ENCODE measurements at regions not wholly inside any gene's neighbourhood (a gene's known extent, or its start where the extent isn't known, plus 50 kb on each side); places are given as distances from the start of the nearest gene placed in this dataset.
"Not testable (repeated sequence)": the region's sequence is repeated elsewhere in the genome, so short reads cannot be mapped to it uniquely, and the experiment has no call there.

DNA sequence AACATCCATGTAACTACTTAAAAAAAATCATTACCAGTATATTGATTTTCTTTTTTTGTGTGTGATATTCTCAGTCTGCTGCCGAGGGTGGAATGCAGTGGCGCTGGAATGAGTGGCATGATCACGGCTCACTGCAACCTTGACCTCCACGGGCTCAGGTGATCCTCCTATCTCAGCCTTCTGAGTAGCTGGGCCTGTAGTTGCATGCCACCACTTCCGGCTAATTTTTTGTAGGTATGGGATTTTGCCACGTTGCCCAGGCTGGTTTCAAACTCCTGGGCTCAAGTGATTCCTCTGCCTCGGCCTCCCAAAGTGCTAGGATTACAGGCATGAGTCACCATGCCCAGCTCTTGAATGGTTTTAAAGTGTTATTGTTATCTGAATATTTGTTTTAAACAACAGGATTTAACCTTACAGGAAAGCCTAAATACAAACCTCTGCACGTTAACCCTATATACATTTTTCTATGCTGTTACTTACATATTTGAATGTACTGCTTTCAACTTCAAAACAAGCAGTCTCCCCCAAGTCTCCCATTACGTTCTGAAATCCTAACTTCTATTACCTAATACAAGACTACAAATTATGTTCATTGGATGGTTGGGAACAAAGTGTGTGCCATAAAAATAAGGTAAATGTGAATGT is 61.7 kb downstream of the KPNA2 start:
- DNase-seq (ENCODE audit: low spot score in 2 of 2, unreplicated experiment in 2 of 2): no peak
- TF ChIP-seq, protein P1, sequence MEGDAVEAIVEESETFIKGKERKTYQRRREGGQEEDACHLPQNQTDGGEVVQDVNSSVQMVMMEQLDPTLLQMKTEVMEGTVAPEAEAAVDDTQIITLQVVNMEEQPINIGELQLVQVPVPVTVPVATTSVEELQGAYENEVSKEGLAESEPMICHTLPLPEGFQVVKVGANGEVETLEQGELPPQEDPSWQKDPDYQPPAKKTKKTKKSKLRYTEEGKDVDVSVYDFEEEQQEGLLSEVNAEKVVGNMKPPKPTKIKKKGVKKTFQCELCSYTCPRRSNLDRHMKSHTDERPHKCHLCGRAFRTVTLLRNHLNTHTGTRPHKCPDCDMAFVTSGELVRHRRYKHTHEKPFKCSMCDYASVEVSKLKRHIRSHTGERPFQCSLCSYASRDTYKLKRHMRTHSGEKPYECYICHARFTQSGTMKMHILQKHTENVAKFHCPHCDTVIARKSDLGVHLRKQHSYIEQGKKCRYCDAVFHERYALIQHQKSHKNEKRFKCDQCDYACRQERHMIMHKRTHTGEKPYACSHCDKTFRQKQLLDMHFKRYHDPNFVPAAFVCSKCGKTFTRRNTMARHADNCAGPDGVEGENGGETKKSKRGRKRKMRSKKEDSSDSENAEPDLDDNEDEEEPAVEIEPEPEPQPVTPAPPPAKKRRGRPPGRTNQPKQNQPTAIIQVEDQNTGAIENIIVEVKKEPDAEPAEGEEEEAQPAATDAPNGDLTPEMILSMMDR (IDR thresholded peaks at IDR 0.05; ENCODE audit: unreplicated experiment): no peak
- no peak overlapping the region for H3K27ac Mint-ChIP-seq

GRCh38 chr17:68099341-68099753 is 63.8 kb downstream of the KPNA2 start:
- H3K9me3 Mint-ChIP-seq; H3K27ac Mint-ChIP-seq; H3K36me3 Mint-ChIP-seq; H3K4me3 Mint-ChIP-seq; H3K27me3 Mint-ChIP-seq (ENCODE audit: low read depth); DNase-seq (ENCODE audit: low spot score in 2 of 2, unreplicated experiment in 2 of 2): not testable (repeated sequence)
- H3K4me1 Mint-ChIP-seq: peaks cover 26% of the 10 kb centered on the region

More for the DNA sequence above, 61.7 kb downstream of the KPNA2 start:
- H3K4me3 Mint-ChIP-seq: no peak overlapping the region
- H3K4me1 Mint-ChIP-seq: peaks cover 7% of the 10 kb centered on the region
- no peaks in the 10 kb centered on the region for H3K9me3 Mint-ChIP-seq
- no peaks in the 10 kb centered on the region for H3K36me3 Mint-ChIP-seq
- H3K27me3 Mint-ChIP-seq (ENCODE audit: low read depth): no peaks in the 10 kb centered on the region

GRCh38 chr17:68100000-68100641 is 64.6 kb downstream of the KPNA2 start:
- no peaks in the 10 kb centered on the region for H3K9me3 Mint-ChIP-seq
- DNase-seq (ENCODE audit: low spot score in 2 of 2, unreplicated experiment in 2 of 2): no peak
- H3K27me3 Mint-ChIP-seq (ENCODE audit: low read depth): no peaks in the 10 kb centered on the region
- H3K27ac Mint-ChIP-seq: peak overlapping the region; percentile 40
- TF ChIP-seq, protein P1 (IDR thresholded peaks at IDR 0.05; ENCODE audit: unreplicated experiment): no peak
- H3K4me3 Mint-ChIP-seq: peak overlapping the region; percentile 90
- peaks cover 29% of the 10 kb centered on the region for H3K4me1 Mint-ChIP-seq
- H3K36me3 Mint-ChIP-seq: no peaks in the 10 kb centered on the region

DNA sequence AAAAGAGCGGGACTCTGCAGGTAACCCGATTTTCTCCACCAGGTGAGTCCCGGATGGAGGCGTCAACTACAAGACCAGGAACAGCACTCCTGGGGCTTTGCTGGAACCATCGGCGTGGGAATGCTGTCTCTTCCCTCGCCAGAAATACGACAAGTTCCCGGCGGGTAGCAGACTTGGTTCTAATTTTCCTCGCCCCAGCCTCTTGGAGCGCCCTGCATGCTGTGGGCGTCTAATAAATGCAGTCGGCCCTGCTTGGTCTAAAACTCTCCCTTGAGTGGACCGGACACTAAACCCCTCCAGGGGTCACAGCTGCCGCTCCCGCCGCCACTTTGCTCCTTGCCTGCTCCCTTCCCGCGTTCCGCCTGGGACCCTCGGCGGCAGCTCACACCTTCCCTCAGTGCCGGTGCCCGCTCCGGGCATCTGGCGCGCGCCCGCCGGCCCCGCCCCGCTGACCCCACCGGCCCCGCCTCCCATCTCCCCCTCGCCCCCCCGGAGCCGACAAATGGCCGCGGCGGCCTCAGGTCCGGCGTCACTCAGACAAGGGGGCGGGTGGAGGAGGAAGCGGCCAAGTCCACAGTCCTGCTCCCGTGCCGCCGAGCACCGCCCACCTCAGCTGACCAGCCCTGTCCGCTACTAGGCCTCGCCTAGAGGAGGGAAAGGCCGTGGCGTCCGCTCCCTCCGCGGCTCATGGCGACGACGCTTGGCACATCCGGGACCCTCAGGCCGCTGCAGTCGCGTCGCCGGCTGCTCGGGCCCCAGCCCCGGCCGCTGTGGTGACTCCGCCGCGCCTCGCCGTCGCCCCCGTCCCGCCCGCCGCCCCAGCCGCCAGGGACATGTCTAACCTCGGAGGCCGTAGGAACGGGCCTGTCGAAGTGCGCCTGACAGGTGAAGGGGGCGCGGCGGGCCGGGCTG is 65.8 kb downstream of the KPNA2 start:
- Mint-ChIP-seq H3K27ac (peak overlapping the region; percentile 86), H3K4me3 (peak overlapping the region; percentile 90), H3K4me1 (peaks cover 29% of the 10 kb centered on the region), H3K27me3 (ENCODE audit: low read depth) (no peaks in the 10 kb centered on the region), H3K9me3 (no peaks in the 10 kb centered on the region), H3K36me3 (peaks cover 4% of the 10 kb centered on the region)
- DNase-seq (ENCODE audit: low spot score in 2 of 2, unreplicated experiment in 2 of 2): peak; percentile 53 to 77
- TF ChIP-seq, protein P1 (IDR thresholded peaks at IDR 0.05; ENCODE audit: unreplicated experiment): no peak

GRCh38 chr17:68101987-68102314 is 66.4 kb downstream of the KPNA2 start:
- H3K9me3 Mint-ChIP-seq: no peaks in the 10 kb centered on the region
- H3K4me1 Mint-ChIP-seq: peaks cover 29% of the 10 kb centered on the region
- H3K36me3 Mint-ChIP-seq: peaks cover 4% of the 10 kb centered on the region
- peak overlapping the region; percentile 90 for H3K4me3 Mint-ChIP-seq
- TF ChIP-seq, protein P1 (IDR thresholded peaks at IDR 0.05; ENCODE audit: unreplicated experiment): no peak
- no peak for DNase-seq (ENCODE audit: low spot score in 2 of 2, unreplicated experiment in 2 of 2)
- H3K27me3 Mint-ChIP-seq (ENCODE audit: low read depth): no peaks in the 10 kb centered on the region
- peak overlapping the region; percentile 86 for H3K27ac Mint-ChIP-seq

Measured in mesothelial cell of epicardium (in vitro differentiated cells).